Ishikawa (cell line): ENCODE measurements at regions not wholly inside any gene's neighbourhood (a gene's known extent, or its start where the extent isn't known, plus 50 kb on each side); places are given as distances from the start of the nearest gene placed in this dataset.

Experiments
- CEBPB ChIP-seq: IDR thresholded peaks from 2 replicates; pipeline ENCODE4 v1.6.1; 2012
- EGR1 ChIP-seq: IDR thresholded peaks from 2 replicates; pipeline ENCODE4 v1.6.1; 2012
- EP300 ChIP-seq: IDR thresholded peaks from 2 replicates; pipeline ENCODE4 v1.6.1; 2012; ENCODE audit warnings: borderline replicate concordance
- FOXM1 ChIP-seq: IDR thresholded peaks from 2 replicates; pipeline ENCODE4 v1.6.1; 2012; ENCODE audit warnings: low read depth, borderline replicate concordance
- MAX ChIP-seq: IDR thresholded peaks from 2 replicates; pipeline ENCODE4 v1.6.1; 2012
- NFIC ChIP-seq: IDR thresholded peaks from 2 replicates; pipeline ENCODE4 v1.6.1; 2012
- RAD21 ChIP-seq: IDR thresholded peaks from 2 replicates; pipeline ENCODE4 v1.6.1; 2012; ENCODE audit warnings: low read depth
- REST ChIP-seq: IDR thresholded peaks from 2 replicates; pipeline ENCODE4 v1.6.1; 2012; ENCODE audit warnings: low read depth, mild to moderate bottlenecking
- TAF1 ChIP-seq: IDR thresholded peaks from 2 replicates; pipeline ENCODE4 v1.6.1; 2012; ENCODE audit warnings: low read depth, mild to moderate bottlenecking
- TCF12 ChIP-seq: IDR thresholded peaks from 2 replicates; pipeline ENCODE4 v1.6.1; 2012; ENCODE audit warnings: low read depth
- TEAD4 ChIP-seq: IDR thresholded peaks from 2 replicates; pipeline ENCODE4 v1.6.1; 2012
- YY1 ChIP-seq: IDR thresholded peaks from 2 replicates; pipeline ENCODE4 v1.6.1; 2012; ENCODE audit warnings: low read depth

GRCh38 chr12:47415054-47415453, 290.8 kb downstream of the RPAP3 start:
- no peak for TF ChIP-seq NFIC
- TF ChIP-seq RAD21 = no peak
- no peak for TF ChIP-seq EP300
- TF ChIP-seq FOXM1 = no peak
- no peak for TF ChIP-seq TEAD4
- no peak for TF ChIP-seq REST
- TF ChIP-seq MAX = no peak
- no peak for TF ChIP-seq TAF1
- TF ChIP-seq TCF12 = no peak
- no peak for TF ChIP-seq EGR1
- no peak for TF ChIP-seq YY1
- no peak for TF ChIP-seq CEBPB
